Stomach (tissue), 4 donors: ENCODE measurements at regions not wholly inside any gene's neighbourhood (a gene's known extent, or its start where the extent isn't known, plus 50 kb on each side); places are given as distances from the start of the nearest gene placed in this dataset.

ENCODE experiments used
- CTCF ChIP-seq, 7 experiments: fragments of 450-650 bp in 4 of 7; fragments of 200-600 bp in 3 of 7; sonication (generic) in 3 of 7; IDR thresholded peaks; one replicate each; pipeline ENCODE4 v1.5.1; 2016 to 2019; ENCODE audit warnings: antibody characterized with exemption in 7 of 7, control low read depth in 2 of 7, mild to moderate bottlenecking in 1 of 7
- EP300 ChIP-seq: sonication (generic); formaldehyde crosslinking; IDR thresholded peaks from one replicate; pipeline ENCODE4 v1.6.1; 2017; ENCODE audit warnings: antibody characterized with exemption
- POLR2A ChIP-seq, 4 donors: fragments of 450-650 bp; IDR thresholded peaks; one replicate each; pipeline ENCODE4 v1.6.1; 2016; ENCODE audit warnings: antibody characterized with exemption in 4 of 4, control low read depth in 2 of 4, mild to moderate bottlenecking in 1 of 4, moderate library complexity in 1 of 4
- POLR2AphosphoS5 ChIP-seq, 3 donors: sonication (generic); formaldehyde crosslinking; IDR thresholded peaks; one replicate each; pipeline ENCODE4 v1.6.1; 2016; ENCODE audit warnings: antibody characterized with exemption in 3 of 3

GRCh38 chr6:98711380-98711779 lies 123.0 kb upstream of the POU3F2 start:
- TF ChIP-seq CTCF (IDR thresholded peaks at IDR 0.05) (no peak), POLR2AphosphoS5 (IDR thresholded peaks at IDR 0.05) (no peak), POLR2A (IDR thresholded peaks at IDR 0.05) (no peak), EP300 (no peak)
